Tibial nerve (tissue), 4 donors: ENCODE measurements at regions not wholly inside any gene's neighbourhood (a gene's known extent, or its start where the extent isn't known, plus 50 kb on each side); places are given as distances from the start of the nearest gene placed in this dataset.

ENCODE experiments used
- DNase-seq, 2 donors: peaks; one replicate each; pipeline ENCODE4 v3.0.0-alpha.2; 2019; ENCODE audit warnings: low spot score in 2 of 2
- H3K27ac ChIP-seq, 4 donors: fragments of 200-600 bp; sonication (generic) in 3 of 4; one replicate each; pipeline ENCODE4 v1.5.1; 2017 to 2019; ENCODE audit warnings: mild to moderate bottlenecking in 1 of 4
- H3K27me3 ChIP-seq, 2 donors: fragments of 200-600 bp; sonication (generic) in 1 of 2; one replicate each; pipeline versions ENCODE4 v1.5.1 to v1.6.0; 2017 to 2019
- H3K36me3 ChIP-seq, 3 donors: fragments of 200-600 bp; sonication (generic); one replicate each; pipeline ENCODE4 v1.5.1; 2018 to 2019
- H3K4me1 ChIP-seq, 4 donors: fragments of 200-600 bp; sonication (generic) in 3 of 4; one replicate each; pipeline ENCODE4 v1.5.1; 2017 to 2019
- H3K4me3 ChIP-seq, 4 donors: fragments of 200-600 bp; sonication (generic) in 3 of 4; one replicate each; pipeline ENCODE4 v1.5.1; 2017 to 2019; ENCODE audit warnings: mild to moderate bottlenecking in 1 of 4, moderate library complexity in 1 of 4
- H3K9me3 ChIP-seq, 4 donors: fragments of 200-600 bp; sonication (generic) in 3 of 4; one replicate each; pipeline ENCODE4 v1.5.1; 2017 to 2019
- EP300 ChIP-seq, 2 donors: sonication (generic); formaldehyde crosslinking; IDR thresholded peaks; one replicate each; pipeline ENCODE4 v1.6.1; 2017; ENCODE audit warnings: antibody characterized with exemption in 2 of 2, mild to moderate bottlenecking in 1 of 2
- POLR2A ChIP-seq, 2 donors: fragments of 450-650 bp; IDR thresholded peaks; one replicate each; pipeline ENCODE4 v1.6.1; 2017; ENCODE audit warnings: antibody characterized with exemption in 2 of 2, mild to moderate bottlenecking in 2 of 2, moderate library complexity in 2 of 2
- WGBS, 2 donors: methylation state at CpG; one replicate each; pipeline ENCODE4 v1.1.5; 2018; 5-methylcytosine and 5-hydroxymethylcytosine counted together
- TF ChIP-seq, protein P1 (sequence below), 5 experiments: fragments of 200-600 bp in 3 of 5; fragments of 450-650 bp in 2 of 5; sonication (generic) in 3 of 5; IDR thresholded peaks; one replicate each; pipeline ENCODE4 v1.5.1; 2016 to 2019; ENCODE audit warnings: antibody characterized with exemption in 5 of 5, mild to moderate bottlenecking in 3 of 5, moderate library complexity in 2 of 5

DNA sequence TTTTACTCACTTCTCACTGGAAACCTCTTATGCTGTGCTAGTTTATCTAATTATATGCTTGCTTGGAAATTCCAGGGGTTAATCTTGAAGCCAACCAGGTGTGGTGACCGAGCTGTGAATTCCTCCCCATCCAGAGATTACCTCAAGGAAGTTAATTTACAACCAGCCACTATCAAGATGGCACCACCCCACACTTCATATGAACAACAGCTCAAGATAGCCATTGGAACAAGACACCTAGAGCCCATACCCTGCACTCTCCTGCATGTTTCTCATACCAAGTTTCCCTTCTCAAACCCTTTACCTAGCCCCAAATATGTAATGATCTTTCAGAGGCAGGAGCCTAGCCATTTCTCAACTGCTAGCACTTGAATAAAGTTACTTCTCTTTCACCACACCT is 2156.9 kb upstream of the C9orf72 start:
- H3K4me3 ChIP-seq = no peak overlapping the region
- whole genome bisulfite sequencing, 2 donors = 59 to 61% methylated on average over 1 of the region's 1 CpG
- H3K27me3 ChIP-seq = no peaks in the 10 kb centered on the region

DNA sequence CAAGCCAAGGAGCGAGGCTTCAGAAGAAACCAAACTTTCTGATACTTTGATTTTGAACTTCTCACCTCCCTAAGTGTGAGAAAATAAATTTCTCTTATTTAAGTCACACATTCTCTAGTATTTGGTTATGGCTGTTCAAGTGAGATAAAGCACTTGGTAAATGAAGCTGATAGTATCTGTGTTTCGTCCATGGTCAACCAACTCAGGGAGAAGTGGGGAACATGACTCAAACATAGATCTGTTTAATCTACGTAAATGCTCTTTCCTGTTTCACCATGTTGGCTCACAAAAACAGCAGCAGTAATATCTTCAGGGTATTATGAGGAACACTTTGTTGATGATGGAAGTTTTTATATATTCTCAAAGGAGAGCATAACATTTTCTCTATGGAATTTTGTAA is 2167.2 kb upstream of the C9orf72 start:
- DNase-seq = no peak
- TF ChIP-seq POLR2A (IDR thresholded peaks at IDR 0.05) (no peak), EP300 (IDR thresholded peaks at IDR 0.05) (no peak)
- TF ChIP-seq, protein P1, sequence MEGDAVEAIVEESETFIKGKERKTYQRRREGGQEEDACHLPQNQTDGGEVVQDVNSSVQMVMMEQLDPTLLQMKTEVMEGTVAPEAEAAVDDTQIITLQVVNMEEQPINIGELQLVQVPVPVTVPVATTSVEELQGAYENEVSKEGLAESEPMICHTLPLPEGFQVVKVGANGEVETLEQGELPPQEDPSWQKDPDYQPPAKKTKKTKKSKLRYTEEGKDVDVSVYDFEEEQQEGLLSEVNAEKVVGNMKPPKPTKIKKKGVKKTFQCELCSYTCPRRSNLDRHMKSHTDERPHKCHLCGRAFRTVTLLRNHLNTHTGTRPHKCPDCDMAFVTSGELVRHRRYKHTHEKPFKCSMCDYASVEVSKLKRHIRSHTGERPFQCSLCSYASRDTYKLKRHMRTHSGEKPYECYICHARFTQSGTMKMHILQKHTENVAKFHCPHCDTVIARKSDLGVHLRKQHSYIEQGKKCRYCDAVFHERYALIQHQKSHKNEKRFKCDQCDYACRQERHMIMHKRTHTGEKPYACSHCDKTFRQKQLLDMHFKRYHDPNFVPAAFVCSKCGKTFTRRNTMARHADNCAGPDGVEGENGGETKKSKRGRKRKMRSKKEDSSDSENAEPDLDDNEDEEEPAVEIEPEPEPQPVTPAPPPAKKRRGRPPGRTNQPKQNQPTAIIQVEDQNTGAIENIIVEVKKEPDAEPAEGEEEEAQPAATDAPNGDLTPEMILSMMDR (IDR thresholded peaks at IDR 0.05) = no peak
- Histone ChIP-seq H3K36me3 (no peaks in the 10 kb centered on the region), H3K27me3 (no peaks in the 10 kb centered on the region), H3K4me1 (no peaks in the 10 kb centered on the region), H3K27ac (no peak overlapping the region), H3K9me3 (no peaks in the 10 kb centered on the region), H3K4me3 (no peak overlapping the region)
- 75 to 83% methylated on average over 3 of the region's 3 CpGs for WGBS, 2 donors

More for the DNA sequence above, 2156.9 kb upstream of the C9orf72 start:
- peaks cover 0 to 6% (median 0%) of the 10 kb centered on the region in 4 donors for H3K9me3 ChIP-seq
- H3K4me1 ChIP-seq = no peaks in the 10 kb centered on the region
- H3K36me3 ChIP-seq = no peaks in the 10 kb centered on the region
- TF ChIP-seq, protein P1 (IDR thresholded peaks at IDR 0.05) = no peak
- no peak for TF ChIP-seq EP300 (IDR thresholded peaks at IDR 0.05)
- TF ChIP-seq POLR2A (IDR thresholded peaks at IDR 0.05) = no peak
- no peak for DNase-seq
- H3K27ac ChIP-seq = no peak overlapping the region

DNA sequence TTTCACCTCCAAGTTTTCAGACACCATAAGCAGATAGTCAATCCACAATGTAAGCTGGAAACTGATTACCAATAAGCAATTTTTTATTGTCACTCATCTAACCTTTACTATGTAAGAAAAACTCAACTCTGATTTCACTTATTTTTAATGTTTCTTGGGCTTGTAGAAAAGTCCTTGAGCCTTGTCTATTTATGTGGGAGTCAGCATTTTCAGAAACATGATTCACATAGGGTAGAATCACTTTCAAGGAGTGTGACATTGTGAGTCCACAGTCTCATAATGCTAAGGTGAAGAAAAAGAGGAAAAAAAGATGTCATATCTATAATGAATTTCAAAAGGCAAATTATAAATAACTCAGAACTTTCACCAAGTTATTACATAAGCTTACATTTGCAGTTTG is 2167.9 kb upstream of the C9orf72 start:
- TF ChIP-seq EP300 (IDR thresholded peaks at IDR 0.05) (no peak), POLR2A (IDR thresholded peaks at IDR 0.05) (no peak)
- TF ChIP-seq, protein P1 (IDR thresholded peaks at IDR 0.05) = no peak
- H3K36me3 ChIP-seq = no peaks in the 10 kb centered on the region
- H3K9me3 ChIP-seq = no peaks in the 10 kb centered on the region
- H3K4me3 ChIP-seq = no peak overlapping the region
- H3K4me1 ChIP-seq = no peaks in the 10 kb centered on the region
- no peak overlapping the region for H3K27ac ChIP-seq
- no peak for DNase-seq
- no peaks in the 10 kb centered on the region for H3K27me3 ChIP-seq

DNA sequence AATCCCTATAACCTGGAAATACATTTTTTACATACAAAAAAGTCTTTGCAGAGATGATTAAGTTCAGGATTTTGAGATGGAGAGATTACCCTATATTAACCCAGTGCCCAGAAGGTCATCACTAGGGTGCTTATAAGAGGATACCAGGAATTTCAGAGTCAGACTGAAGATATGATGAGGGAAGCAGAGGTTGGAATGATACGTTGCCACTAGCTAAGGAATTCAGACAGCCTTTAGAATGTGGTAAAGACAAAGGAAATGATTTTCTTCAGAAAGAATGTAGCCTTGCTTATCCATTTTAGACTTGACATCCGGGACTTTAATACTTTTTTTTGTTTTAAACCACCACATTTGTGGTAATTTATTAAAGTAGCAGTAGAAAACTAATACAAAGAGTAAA is 2176.8 kb upstream of the C9orf72 start:
- WGBS, 2 donors = 22 to 26% methylated on average over 2 of the region's 2 CpGs
- Histone ChIP-seq H3K36me3 (no peaks in the 10 kb centered on the region), H3K4me3 (no peak overlapping the region), H3K27me3 (no peaks in the 10 kb centered on the region), H3K9me3 (no peaks in the 10 kb centered on the region), H3K27ac (no peak overlapping the region), H3K4me1 (no peaks in the 10 kb centered on the region)
- no peak for DNase-seq
- TF ChIP-seq EP300 (IDR thresholded peaks at IDR 0.05) (no peak), POLR2A (IDR thresholded peaks at IDR 0.05) (no peak)
- TF ChIP-seq, protein P1 (IDR thresholded peaks at IDR 0.05) = no peak

DNA sequence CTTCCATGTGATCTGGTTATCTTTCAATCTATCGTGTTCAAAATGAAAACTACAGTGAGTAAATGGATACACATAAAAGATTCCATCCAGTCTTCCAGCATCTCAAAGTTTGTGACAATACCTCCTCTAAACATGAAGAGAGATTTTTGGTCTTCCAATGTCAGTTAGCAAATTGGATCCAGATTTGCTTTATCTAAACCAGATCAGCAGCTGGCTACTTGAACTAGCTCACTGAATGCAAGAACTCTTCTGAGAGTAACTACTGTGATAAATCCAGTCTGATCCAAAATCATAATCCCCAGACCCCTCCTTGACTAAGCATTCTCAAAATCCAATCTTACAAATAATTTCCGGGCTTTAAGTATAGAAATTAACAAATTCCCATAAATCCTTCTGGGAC is 2177.9 kb upstream of the C9orf72 start:
- Histone ChIP-seq H3K27ac (no peak overlapping the region), H3K4me1 (no peaks in the 10 kb centered on the region), H3K36me3 (no peaks in the 10 kb centered on the region), H3K27me3 (no peaks in the 10 kb centered on the region), H3K4me3 (no peak overlapping the region), H3K9me3 (no peaks in the 10 kb centered on the region)
- WGBS, 2 donors = 74 to 82% methylated on average over 2 of the region's 2 CpGs
- TF ChIP-seq EP300 (IDR thresholded peaks at IDR 0.05) = no peak
- TF ChIP-seq POLR2A (IDR thresholded peaks at IDR 0.05) = no peak
- TF ChIP-seq, protein P1 (IDR thresholded peaks at IDR 0.05) = no peak
- no peak for DNase-seq
